Fibroblast of lung (primary cell): ENCODE measurements at regions not wholly inside any gene's neighbourhood (a gene's known extent, or its start where the extent isn't known, plus 50 kb on each side); places are given as distances from the start of the nearest gene placed in this dataset.

Experiments
- DNase-seq, 2 donors: peaks; one replicate each; pipeline versions ENCODE4 v3.0.0 to v3.0.0-alpha.2; 2010; ENCODE audit warnings: low read depth in 2 of 2
- H2AFZ ChIP-seq: 2 replicates; pipeline ENCODE4 v1.5.1; 2012; ENCODE audit warnings: low read length, control low read depth, inconsistent platforms
- H3K27ac ChIP-seq: 2 replicates; pipeline ENCODE4 v1.5.1; 2011; ENCODE audit warnings: low read length, control low read depth; ENCODE audit not compliant: insufficient read depth
- H3K27me3 ChIP-seq: 2 replicates; pipeline ENCODE4 v1.5.1; 2011; ENCODE audit warnings: mild to moderate bottlenecking, low read length; ENCODE audit not compliant: control insufficient read depth, insufficient read depth
- H3K36me3 ChIP-seq: 2 replicates; pipeline ENCODE4 v1.5.1; 2011; ENCODE audit warnings: low read length; ENCODE audit not compliant: control insufficient read depth, insufficient read depth
- H3K4me1 ChIP-seq: 2 replicates; pipeline ENCODE4 v1.5.1; 2011; ENCODE audit warnings: low read length; ENCODE audit not compliant: control insufficient read depth, insufficient read depth; ENCODE audit errors: extremely low read depth
- H3K4me2 ChIP-seq: 2 replicates; pipeline ENCODE4 v1.5.1; 2011; ENCODE audit warnings: low read length, control low read depth; ENCODE audit not compliant: insufficient read depth; ENCODE audit errors: extremely low read depth
- H3K4me3 ChIP-seq, 4 experiments: fragments of 200-600 bp in 1 of 4; sonication (generic) in 1 of 4; replicated peaks in 1 of 4; 2 replicates each; pipeline ENCODE4 v1.5.1; 2011 to 2016; ENCODE audit warnings: low read length in 4 of 4, low read depth in 3 of 4, mild to moderate bottlenecking in 3 of 4, control low read depth in 2 of 4, inconsistent platforms in 1 of 4, mixed read lengths in 1 of 4; ENCODE audit not compliant: insufficient read depth in 1 of 4; ENCODE audit errors: control extremely low read depth in 1 of 4
- H3K79me2 ChIP-seq: 2 replicates; pipeline ENCODE4 v1.5.1; 2012; ENCODE audit warnings: mild to moderate bottlenecking, low read length, inconsistent platforms; ENCODE audit not compliant: control insufficient read depth, insufficient read depth
- H3K9ac ChIP-seq: 2 replicates; pipeline ENCODE4 v1.5.1; 2011; ENCODE audit warnings: mild to moderate bottlenecking, low read length, control low read depth; ENCODE audit not compliant: insufficient read depth
- H3K9me3 ChIP-seq: 2 replicates; pipeline ENCODE4 v1.5.1; 2012; ENCODE audit warnings: low read depth, low read length; ENCODE audit not compliant: control insufficient read depth, insufficient read depth
- H4K20me1 ChIP-seq: 2 replicates; pipeline ENCODE4 v1.5.1; 2011; ENCODE audit warnings: low read length; ENCODE audit not compliant: control insufficient read depth, insufficient read depth; ENCODE audit errors: extremely low read depth
- EZH2 ChIP-seq: IDR thresholded peaks from 2 replicates; pipeline ENCODE4 v1.5.1; 2012; ENCODE audit warnings: low read length, control low read depth, mild to moderate bottlenecking; ENCODE audit errors: missing control alignments
- TF ChIP-seq, protein P1 (sequence below), 2 donors: IDR thresholded peaks in 1 of 2; conservative IDR thresholded peaks in 1 of 2; 1 replicate in 1 of 2; 2 replicates in 1 of 2; pipeline ENCODE4 v1.5.1; 2011 to 2012; ENCODE audit warnings: low read length in 2 of 2, control low read depth in 1 of 2, inconsistent platforms in 1 of 2, low read depth in 1 of 2, mild to moderate bottlenecking in 1 of 2

DNA sequence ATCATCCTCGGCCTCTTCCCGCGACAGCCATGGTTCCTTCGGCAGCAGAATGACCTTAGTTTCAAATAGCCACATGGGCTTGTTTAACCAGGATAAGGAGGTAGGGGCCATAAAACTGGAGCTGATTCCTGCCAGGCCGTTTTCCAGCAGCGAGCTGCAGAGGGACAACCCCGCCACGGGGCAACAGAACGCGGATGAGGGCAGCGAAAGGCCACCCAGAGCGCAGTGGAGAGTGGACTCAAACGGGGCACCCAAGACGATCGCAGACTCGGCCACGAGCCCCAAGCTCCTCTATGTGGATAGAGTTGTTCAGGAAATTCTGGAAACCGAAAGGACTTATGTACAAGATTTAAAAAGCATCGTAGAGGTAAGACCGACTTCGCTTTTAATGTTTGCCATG, 131.8 kb upstream of the MTHFD1L start:
- Histone ChIP-seq H2AFZ (no peak overlapping the region), H3K9me3 (no peaks in the 10 kb centered on the region), H4K20me1 (no peaks in the 10 kb centered on the region), H3K79me2 (no peaks in the 10 kb centered on the region), H3K27me3 (no peaks in the 10 kb centered on the region), H3K4me3 (no peak overlapping the region), H3K4me1 (no peaks in the 10 kb centered on the region), H3K4me2 (no peak overlapping the region), H3K36me3 (no peaks in the 10 kb centered on the region), H3K9ac (no peak overlapping the region), H3K27ac (no peak overlapping the region)
- DNase-seq = no peak
- TF ChIP-seq, protein P1, sequence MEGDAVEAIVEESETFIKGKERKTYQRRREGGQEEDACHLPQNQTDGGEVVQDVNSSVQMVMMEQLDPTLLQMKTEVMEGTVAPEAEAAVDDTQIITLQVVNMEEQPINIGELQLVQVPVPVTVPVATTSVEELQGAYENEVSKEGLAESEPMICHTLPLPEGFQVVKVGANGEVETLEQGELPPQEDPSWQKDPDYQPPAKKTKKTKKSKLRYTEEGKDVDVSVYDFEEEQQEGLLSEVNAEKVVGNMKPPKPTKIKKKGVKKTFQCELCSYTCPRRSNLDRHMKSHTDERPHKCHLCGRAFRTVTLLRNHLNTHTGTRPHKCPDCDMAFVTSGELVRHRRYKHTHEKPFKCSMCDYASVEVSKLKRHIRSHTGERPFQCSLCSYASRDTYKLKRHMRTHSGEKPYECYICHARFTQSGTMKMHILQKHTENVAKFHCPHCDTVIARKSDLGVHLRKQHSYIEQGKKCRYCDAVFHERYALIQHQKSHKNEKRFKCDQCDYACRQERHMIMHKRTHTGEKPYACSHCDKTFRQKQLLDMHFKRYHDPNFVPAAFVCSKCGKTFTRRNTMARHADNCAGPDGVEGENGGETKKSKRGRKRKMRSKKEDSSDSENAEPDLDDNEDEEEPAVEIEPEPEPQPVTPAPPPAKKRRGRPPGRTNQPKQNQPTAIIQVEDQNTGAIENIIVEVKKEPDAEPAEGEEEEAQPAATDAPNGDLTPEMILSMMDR (conservative IDR thresholded peaks at IDR 0.05 in 1 of 2, IDR thresholded peaks at IDR 0.05 in 1 of 2; ENCODE audit: low read depth in 1 of 2, low read length in 2 of 2) = no peak
- no peak for TF ChIP-seq EZH2

DNA sequence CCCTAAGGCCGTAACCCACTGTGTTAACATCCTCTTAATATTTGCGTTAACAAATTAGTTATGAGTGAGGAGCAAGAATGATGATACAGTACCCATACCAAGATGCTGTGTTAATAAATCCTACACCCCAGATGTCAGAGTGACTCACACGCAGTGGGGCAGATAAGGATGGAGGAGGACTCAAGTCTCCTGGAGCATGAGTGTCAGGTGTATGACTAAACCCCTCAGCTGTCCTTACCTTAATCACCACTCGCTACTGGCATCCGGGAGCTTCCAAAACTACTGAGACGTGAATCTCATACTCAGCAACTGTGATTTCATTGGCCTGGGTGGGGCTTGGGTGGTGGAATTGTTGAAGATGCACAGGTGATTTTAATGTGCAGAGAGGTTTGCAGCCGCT, 131.3 kb upstream of the MTHFD1L start:
- Histone ChIP-seq H3K9ac (no peak overlapping the region), H3K4me2 (no peak overlapping the region), H3K36me3 (no peaks in the 10 kb centered on the region), H3K79me2 (no peaks in the 10 kb centered on the region), H3K27me3 (no peaks in the 10 kb centered on the region), H3K4me1 (no peaks in the 10 kb centered on the region), H4K20me1 (no peaks in the 10 kb centered on the region), H3K9me3 (no peaks in the 10 kb centered on the region), H2AFZ (no peak overlapping the region), H3K27ac (no peak overlapping the region), H3K4me3 (no peak overlapping the region)
- DNase-seq = peak in 1 of 2 donors; percentile 62
- TF ChIP-seq EZH2 = no peak
- TF ChIP-seq, protein P1 (conservative IDR thresholded peaks at IDR 0.05 in 1 of 2, IDR thresholded peaks at IDR 0.05 in 1 of 2; ENCODE audit: low read depth in 1 of 2, low read length in 2 of 2) = no peak

DNA sequence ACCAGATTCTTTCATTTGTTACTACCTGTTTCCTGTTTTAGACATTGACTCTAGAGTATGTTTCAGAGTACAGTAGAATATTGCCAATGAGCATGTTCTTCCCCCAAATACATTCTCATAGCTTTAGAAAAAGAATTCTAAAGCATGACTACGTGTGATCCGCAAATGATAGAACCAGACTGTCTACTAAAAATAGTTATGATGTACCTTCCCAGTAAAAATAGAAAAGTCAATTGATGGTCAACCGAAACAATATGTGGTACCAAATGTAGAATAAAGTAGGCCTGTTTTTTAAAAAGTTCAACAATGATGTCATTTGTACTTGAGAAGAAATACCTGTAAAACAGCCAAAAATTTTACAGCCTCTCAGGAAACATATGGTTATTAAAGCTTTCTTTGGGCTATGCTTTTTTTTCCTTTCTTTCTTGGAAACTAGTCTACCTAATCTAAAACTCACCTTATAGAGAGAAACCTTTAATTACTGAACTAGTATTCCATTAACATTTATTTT, 130.1 kb upstream of the MTHFD1L start:
- Histone ChIP-seq H3K79me2 (no peaks in the 10 kb centered on the region), H3K27ac (no peak overlapping the region), H3K9me3 (no peaks in the 10 kb centered on the region), H2AFZ (no peak overlapping the region), H4K20me1 (no peaks in the 10 kb centered on the region), H3K4me2 (no peak overlapping the region), H3K27me3 (no peaks in the 10 kb centered on the region), H3K9ac (no peak overlapping the region), H3K36me3 (no peaks in the 10 kb centered on the region), H3K4me1 (no peaks in the 10 kb centered on the region), H3K4me3 (no peak overlapping the region)
- DNase-seq = no peak
- TF ChIP-seq, protein P1 (conservative IDR thresholded peaks at IDR 0.05 in 1 of 2, IDR thresholded peaks at IDR 0.05 in 1 of 2; ENCODE audit: low read depth in 1 of 2, low read length in 2 of 2) = no peak
- no peak for TF ChIP-seq EZH2
